Psoas muscle (tissue), 7 donors: ENCODE measurements at regions not wholly inside any gene's neighbourhood (a gene's known extent, or its start where the extent isn't known, plus 50 kb on each side); places are given as distances from the start of the nearest gene placed in this dataset.

ENCODE experiments used
- ATAC-seq, 4 donors: fragments of 200-7000 bp; cut with Tn5 transposase; one replicate each; pipeline ENCODE4 v1.9.1; 2020; ENCODE audit warnings: moderate library complexity in 3 of 4, mild to moderate bottlenecking in 2 of 4
- DNase-seq, 2 donors: peaks; one replicate each; pipeline ENCODE4 v3.0.0-alpha.2; 2020
- H3K27ac ChIP-seq: fragments of 200-600 bp; one replicate; pipeline ENCODE4 v1.8.0; 2022
- H3K27me3 ChIP-seq, 3 donors: fragments of 200-600 bp in 1 of 3; one replicate each; pipeline versions ENCODE4 v1.6.1 to v1.8.0; 2013 to 2022; ENCODE audit warnings: low read length in 2 of 3, mild to moderate bottlenecking in 2 of 3, moderate library complexity in 1 of 3; ENCODE audit not compliant: insufficient read depth in 3 of 3
- H3K36me3 ChIP-seq, 2 donors: fragments of 200-600 bp in 1 of 2; one replicate each; pipeline versions ENCODE4 v1.6.1 to v1.8.0; 2013 to 2022; ENCODE audit warnings: low read depth in 1 of 2, mild to moderate bottlenecking in 1 of 2, moderate library complexity in 1 of 2; ENCODE audit not compliant: insufficient read depth in 1 of 2
- H3K4me1 ChIP-seq: fragments of 200-600 bp; one replicate; pipeline ENCODE4 v1.8.0; 2022
- H3K4me3 ChIP-seq: fragments of 200-600 bp; one replicate; pipeline ENCODE4 v1.8.0; 2022; ENCODE audit warnings: mild to moderate bottlenecking
- H3K9me3 ChIP-seq: fragments of 200-600 bp; one replicate; pipeline ENCODE4 v1.8.0; 2022
- WGBS, 3 donors: extraction: QIAGEN DNeasy Blood & Tissue Kit; methylation state at CpG; one replicate each; pipeline versions ENCODE4 v1.1.6 to v1.1.7; 2013; 5-methylcytosine and 5-hydroxymethylcytosine counted together
- intact Hi-C, 2 donors: fragments of 100-400 bp; cut with DNase I; formaldehyde crosslinking; loops; one replicate each; pipeline versions ENCODE4 v1.11.0 to v1.14.2; 2022
- TF ChIP-seq, protein P1 (sequence below): fragments of 200-600 bp; IDR thresholded peaks from one replicate; pipeline ENCODE4 v1.8.0; 2022; ENCODE audit warnings: antibody characterized with exemption
- donor health status: healthy with polysubstance abuse.
- donor health status: DM: no; HTN: no; CAD: no; lungs with moderate emphysema.
- donor health status: Bipolar disorder and iron deficiency.
- donor health status: healthy.
- donor health status: DM: yes; HTN: yes; CAD: no.
- donor health status: DM: no; HTN: no; CAD: no.
- donor health status: DM: yes; HTN: yes; CAD: no.

DNA sequence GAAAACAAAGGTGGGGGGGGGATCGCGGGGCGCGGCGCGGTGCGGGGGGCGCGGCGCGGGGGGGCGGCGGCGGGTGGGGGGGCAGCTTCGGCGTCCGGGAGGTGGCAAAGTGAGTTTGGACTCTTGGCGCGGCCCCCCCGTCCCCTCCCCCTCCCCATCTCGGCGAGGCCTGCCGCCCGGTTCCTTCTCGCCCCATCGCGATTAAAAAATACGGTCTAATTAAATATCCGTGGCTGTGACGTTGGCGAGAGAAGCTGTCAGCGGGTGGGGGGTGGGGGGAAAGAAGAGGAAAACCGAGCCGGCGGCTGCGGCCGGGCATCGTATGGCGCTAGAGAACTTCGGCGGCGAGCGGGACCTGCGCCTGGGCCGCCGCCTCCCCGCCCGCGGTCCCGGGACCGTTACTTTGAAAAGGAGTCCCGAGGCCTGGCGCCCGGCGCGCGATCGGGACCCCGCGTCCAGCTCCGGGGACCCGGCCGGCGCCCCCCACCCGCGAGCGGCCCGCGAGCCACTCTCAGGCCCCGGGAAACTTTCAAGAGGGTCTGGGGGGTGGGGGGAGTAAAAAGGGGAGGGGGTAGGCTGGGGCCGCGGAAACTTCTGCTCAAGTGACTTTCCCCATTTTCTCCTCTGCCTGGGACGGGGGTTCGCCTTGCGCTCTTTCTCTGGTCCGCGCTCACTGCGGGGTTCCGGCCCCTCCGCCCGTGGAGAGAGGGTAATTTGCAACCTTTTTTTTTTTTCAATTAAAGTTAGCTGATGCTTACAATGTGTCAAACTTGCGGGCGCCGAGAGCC lies 146.3 kb upstream of the ZNF536 start:
- DNase-seq (no peak), ATAC-seq (no peak)
- H3K36me3 ChIP-seq: no peaks in the 10 kb centered on the region
- H3K27me3 ChIP-seq: peaks cover 0 to 96% (median 34%) of the 10 kb centered on the region in 3 donors
- intact Hi-C loops: loop anchor here in 1 of 2 donors (10.0 kb wide), 1 partner anchor 179 kb away; no protein-coding TSS in a partner anchor
- TF ChIP-seq, protein P1, sequence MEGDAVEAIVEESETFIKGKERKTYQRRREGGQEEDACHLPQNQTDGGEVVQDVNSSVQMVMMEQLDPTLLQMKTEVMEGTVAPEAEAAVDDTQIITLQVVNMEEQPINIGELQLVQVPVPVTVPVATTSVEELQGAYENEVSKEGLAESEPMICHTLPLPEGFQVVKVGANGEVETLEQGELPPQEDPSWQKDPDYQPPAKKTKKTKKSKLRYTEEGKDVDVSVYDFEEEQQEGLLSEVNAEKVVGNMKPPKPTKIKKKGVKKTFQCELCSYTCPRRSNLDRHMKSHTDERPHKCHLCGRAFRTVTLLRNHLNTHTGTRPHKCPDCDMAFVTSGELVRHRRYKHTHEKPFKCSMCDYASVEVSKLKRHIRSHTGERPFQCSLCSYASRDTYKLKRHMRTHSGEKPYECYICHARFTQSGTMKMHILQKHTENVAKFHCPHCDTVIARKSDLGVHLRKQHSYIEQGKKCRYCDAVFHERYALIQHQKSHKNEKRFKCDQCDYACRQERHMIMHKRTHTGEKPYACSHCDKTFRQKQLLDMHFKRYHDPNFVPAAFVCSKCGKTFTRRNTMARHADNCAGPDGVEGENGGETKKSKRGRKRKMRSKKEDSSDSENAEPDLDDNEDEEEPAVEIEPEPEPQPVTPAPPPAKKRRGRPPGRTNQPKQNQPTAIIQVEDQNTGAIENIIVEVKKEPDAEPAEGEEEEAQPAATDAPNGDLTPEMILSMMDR: no peak
- no peak overlapping the region for H3K27ac ChIP-seq
- H3K4me1 ChIP-seq: peaks cover 17% of the 10 kb centered on the region
- H3K4me3 ChIP-seq: peak overlapping the region; percentile 67
- H3K9me3 ChIP-seq: no peaks in the 10 kb centered on the region
- WGBS, 3 donors: 1% methylated on average over 29 to 84 of the region's 84 CpGs

DNA sequence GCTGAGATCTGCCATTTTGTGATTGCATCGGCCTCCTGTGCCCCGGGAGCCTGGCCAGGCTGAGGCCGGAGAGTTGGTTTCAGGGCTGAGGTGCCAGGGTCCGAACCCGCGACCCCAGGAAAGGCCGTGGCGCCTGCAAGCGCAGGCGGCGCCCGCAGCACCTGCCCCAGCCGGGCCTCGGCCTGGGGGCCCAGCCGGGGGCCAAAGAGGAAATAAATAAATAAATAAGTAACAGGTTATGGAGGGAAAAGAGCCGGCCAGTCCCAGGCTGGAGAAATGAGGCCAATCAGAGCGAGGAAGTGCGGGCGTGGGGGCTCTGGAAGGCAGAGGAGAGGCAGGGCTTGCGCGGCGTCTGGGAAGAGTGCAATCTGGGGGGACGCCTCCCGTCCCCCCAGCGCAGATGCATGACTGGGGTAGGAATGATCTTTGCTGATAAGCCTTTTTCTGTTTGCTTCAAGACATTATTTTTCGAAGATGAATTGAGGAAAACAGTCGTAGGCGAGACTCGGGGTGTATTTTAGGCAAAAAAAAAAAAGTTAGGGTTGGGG lies 145.6 kb upstream of the ZNF536 start:
- no peak overlapping the region for H3K27ac ChIP-seq
- H3K36me3 ChIP-seq: no peaks in the 10 kb centered on the region
- ATAC-seq (no peak), DNase-seq (no peak)
- WGBS, 3 donors: 2% methylated on average over 29 of the region's 29 CpGs
- intact Hi-C loops: loop anchor here in 1 of 2 donors (10.0 kb wide), 1 partner anchor 178 kb away; no protein-coding TSS in a partner anchor
- peak overlapping the region; percentile 67 for H3K4me3 ChIP-seq
- H3K27me3 ChIP-seq: peaks cover 0 to 96% (median 34%) of the 10 kb centered on the region in 3 donors
- TF ChIP-seq, protein P1: no peak
- no peaks in the 10 kb centered on the region for H3K9me3 ChIP-seq
- peaks cover 17% of the 10 kb centered on the region for H3K4me1 ChIP-seq

DNA sequence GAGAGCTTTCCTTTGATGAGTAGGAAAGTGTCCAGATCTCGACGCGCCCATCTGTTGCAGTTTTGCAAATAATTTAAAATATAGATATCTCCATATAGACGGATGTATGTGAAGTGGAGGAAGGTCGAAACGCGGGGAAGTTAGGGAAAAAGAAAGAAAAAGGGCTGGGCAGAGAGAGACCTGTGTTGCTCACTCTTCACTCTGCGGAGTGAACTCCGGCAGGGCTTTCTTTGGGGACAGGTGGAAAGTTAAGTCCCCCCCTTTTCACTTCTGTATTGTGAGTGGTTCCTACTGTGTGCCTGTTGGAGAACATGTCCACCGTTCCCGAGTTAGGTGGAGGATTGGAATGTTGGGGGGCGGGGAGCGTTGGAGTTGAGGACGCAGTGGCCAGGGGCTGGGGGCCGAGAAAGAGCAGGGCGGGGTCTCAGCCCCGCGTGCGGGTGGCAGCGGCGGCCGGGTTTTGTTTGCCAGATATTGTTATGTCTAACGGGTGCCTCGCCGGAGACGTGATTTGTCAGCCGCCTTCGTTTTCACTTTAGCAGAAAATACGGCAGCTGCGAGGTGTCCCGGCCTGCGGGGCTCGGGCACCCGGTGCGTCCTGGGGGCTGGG lies 145.1 kb upstream of the ZNF536 start:
- TF ChIP-seq, protein P1: no peak
- H3K27me3 ChIP-seq: peaks cover 0 to 96% (median 30%) of the 10 kb centered on the region in 3 donors
- H3K9me3 ChIP-seq: no peaks in the 10 kb centered on the region
- ATAC-seq (peak in 1 of 4 donors; percentile 3), DNase-seq (no peak)
- peak overlapping the region; percentile 67 for H3K4me3 ChIP-seq
- no peak overlapping the region for H3K27ac ChIP-seq
- H3K4me1 ChIP-seq: peaks cover 17% of the 10 kb centered on the region
- H3K36me3 ChIP-seq: no peaks in the 10 kb centered on the region
- 0 to 1% (median 0%) methylated on average over 31 to 35 of the region's 35 CpGs for WGBS, 3 donors
- intact Hi-C loops: loop anchor here in 1 of 2 donors (10.0 kb wide), 1 partner anchor 178 kb away; no protein-coding TSS in a partner anchor

DNA sequence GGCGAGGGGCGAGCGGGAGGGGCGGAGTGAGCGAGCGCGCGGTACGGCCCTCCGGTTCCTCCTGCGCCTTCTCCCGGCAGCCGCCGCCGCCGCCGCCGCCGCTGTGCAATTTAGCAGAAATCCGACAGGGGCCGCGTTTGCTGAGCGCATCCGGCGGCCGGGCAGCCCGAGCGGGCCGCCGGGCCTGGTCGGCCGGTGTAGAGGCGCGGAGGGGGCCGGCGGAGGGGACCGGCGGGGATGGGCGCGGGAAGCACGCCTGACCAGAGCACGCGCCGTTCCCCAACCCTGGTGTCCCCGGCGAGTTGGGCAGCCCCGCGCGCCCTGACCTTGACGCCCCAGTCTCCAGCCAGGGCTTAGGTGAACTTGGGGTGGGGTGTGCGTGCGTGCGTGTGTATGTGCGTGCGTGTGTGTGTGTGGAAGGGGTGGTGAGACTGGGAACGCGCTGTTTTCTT lies 144.5 kb upstream of the ZNF536 start:
- Histone ChIP-seq H3K9me3 (no peaks in the 10 kb centered on the region), H3K4me3 (peak overlapping the region; percentile 67), H3K27me3 (peaks cover 0 to 95% (median 25%) of the 10 kb centered on the region in 3 donors), H3K36me3 (no peaks in the 10 kb centered on the region), H3K27ac (no peak overlapping the region), H3K4me1 (peaks cover 17% of the 10 kb centered on the region)
- intact Hi-C loops: loop anchor here in 1 of 2 donors (10.0 kb wide), 1 partner anchor 177 kb away; no protein-coding TSS in a partner anchor
- WGBS, 3 donors: 0 to 1% (median 0%) methylated on average over 16 to 57 of the region's 57 CpGs
- TF ChIP-seq, protein P1: peak; percentile 57
- ATAC-seq (peak; percentile 68 to 80 (median 78)), DNase-seq (peak; percentile 56 to 72)
